Adipocyte (in vitro differentiated cells): ENCODE measurements at regions not wholly inside any gene's neighbourhood (a gene's known extent, or its start where the extent isn't known, plus 50 kb on each side); places are given as distances from the start of the nearest gene placed in this dataset.

Experiments
- DNase-seq: peaks from one replicate; pipeline ENCODE4 v3.0.0-alpha.2; 2015; ENCODE audit warnings: low read depth
- H3K27me3 ChIP-seq: replicated peaks from 2 replicates; pipeline ENCODE4 v1.7.0; 2013; ENCODE audit warnings: mild to moderate bottlenecking, low read length, moderate library complexity; ENCODE audit not compliant: control insufficient read depth, insufficient read depth
- H3K36me3 ChIP-seq: 2 replicates; pipeline ENCODE4 v1.7.0; 2013; ENCODE audit warnings: low read length, mild to moderate bottlenecking, moderate library complexity; ENCODE audit not compliant: control insufficient read depth, insufficient read depth, severe bottlenecking
- H3K4me1 ChIP-seq: 2 replicates; pipeline ENCODE4 v1.7.0; 2013; ENCODE audit warnings: mild to moderate bottlenecking, low read length, moderate library complexity; ENCODE audit not compliant: control insufficient read depth, insufficient read depth
- H3K4me3 ChIP-seq: 2 replicates; pipeline ENCODE4 v1.7.0; 2013; ENCODE audit warnings: mild to moderate bottlenecking, low read length, moderate library complexity
- H3K9ac ChIP-seq: 2 replicates; pipeline ENCODE4 v1.7.0; 2013; ENCODE audit warnings: mild to moderate bottlenecking, low read length, moderate library complexity
- H3K9me3 ChIP-seq: 2 replicates; pipeline ENCODE4 v1.7.0; 2013; ENCODE audit warnings: mild to moderate bottlenecking, low read length, moderate library complexity; ENCODE audit not compliant: control insufficient read depth

DNA sequence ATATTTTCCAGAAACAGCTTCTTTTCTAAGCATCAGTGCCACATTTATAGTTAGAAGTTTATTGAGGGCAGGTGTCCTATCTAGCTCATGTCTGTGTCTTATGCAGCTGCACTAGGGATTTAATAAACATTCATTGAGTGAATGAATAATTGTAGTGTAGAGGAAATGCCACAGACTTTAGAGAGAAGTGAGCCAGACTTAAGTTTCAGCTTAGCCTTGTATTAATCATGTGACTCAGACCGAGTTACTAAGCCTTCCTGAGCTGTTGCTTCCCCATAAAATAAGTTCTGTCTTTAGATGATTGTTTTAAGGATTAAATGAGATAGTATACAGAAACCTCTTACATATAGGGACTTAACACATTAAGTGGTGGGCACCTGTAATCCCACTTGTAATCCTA is 236.1 kb upstream of the DDHD1 start:
- Histone ChIP-seq H3K4me3 (no peak overlapping the region), H3K36me3 (no peaks in the 10 kb centered on the region), H3K27me3 (no peaks in the 10 kb centered on the region), H3K4me1 (peaks cover 15% of the 10 kb centered on the region), H3K9me3 (no peaks in the 10 kb centered on the region), H3K9ac (no peak overlapping the region)
- no peak for DNase-seq

DNA sequence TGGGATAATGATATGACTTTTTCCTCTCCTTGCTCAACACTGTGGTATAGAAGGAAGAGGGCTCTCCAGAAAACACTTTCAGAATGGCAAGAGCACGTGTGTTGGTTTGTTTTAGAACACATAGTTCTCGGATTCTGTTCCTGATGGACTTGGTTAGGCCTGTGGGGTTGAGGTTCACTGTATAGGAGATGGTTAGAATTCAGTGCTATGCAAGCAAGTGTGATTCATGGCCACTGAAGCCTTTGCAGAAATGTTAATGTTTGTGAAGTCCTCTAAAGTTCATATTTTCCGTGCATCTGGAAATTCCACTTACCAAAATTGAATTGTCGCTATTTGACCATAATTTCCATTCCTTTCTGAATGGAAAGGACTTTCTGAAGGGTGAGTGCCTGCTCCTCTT is 233.2 kb upstream of the DDHD1 start:
- no peak overlapping the region for H3K4me3 ChIP-seq
- H3K36me3 ChIP-seq = no peaks in the 10 kb centered on the region
- no peak overlapping the region for H3K9ac ChIP-seq
- H3K4me1 ChIP-seq = peaks cover 6% of the 10 kb centered on the region
- no peaks in the 10 kb centered on the region for H3K27me3 ChIP-seq
- no peak for DNase-seq
- H3K9me3 ChIP-seq = no peaks in the 10 kb centered on the region

DNA sequence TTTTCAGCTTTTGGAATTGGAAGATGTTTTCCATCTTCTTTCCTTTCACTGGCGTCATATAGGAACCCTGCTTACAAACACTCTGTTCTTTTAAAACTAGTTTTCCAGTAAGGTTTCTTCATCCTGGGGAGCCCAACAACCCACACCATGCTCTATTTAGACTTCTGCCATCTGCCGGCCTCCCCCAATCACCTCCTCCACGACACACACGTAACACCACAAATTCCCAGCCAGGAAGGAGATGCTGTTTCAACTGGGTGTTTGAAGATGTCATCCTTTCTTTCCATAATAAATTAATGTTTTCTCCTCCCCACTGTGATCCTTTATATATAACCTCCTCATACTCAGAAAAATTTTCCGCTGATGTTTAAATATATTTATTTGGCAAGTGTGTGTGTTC is 231.4 kb upstream of the DDHD1 start:
- no peaks in the 10 kb centered on the region for H3K27me3 ChIP-seq
- no peak overlapping the region for H3K4me3 ChIP-seq
- no peak overlapping the region for H3K9ac ChIP-seq
- no peaks in the 10 kb centered on the region for H3K4me1 ChIP-seq
- H3K9me3 ChIP-seq = no peaks in the 10 kb centered on the region
- H3K36me3 ChIP-seq = no peaks in the 10 kb centered on the region
- DNase-seq = no peak

DNA sequence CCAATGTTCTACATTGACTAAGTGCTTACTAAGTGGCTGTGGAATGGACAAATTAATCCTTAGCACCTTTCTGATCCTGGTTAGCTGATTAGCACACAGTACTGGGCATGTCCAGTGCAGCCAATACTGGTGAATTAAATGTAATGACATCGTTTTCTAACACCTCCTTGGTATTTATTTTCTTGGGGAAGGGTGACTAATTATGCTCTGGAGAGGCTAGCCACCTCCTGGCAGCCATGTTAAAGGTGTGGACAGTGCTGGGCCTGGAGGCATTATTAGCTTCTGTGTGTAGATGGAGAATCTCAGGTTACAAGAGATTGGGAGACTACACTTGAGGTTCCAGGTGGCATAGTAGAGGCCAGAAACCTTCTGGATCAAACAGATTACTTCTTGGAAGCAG is 230.9 kb upstream of the DDHD1 start:
- H3K9me3 ChIP-seq = no peaks in the 10 kb centered on the region
- H3K4me3 ChIP-seq = no peak overlapping the region
- H3K4me1 ChIP-seq = no peaks in the 10 kb centered on the region
- no peak overlapping the region for H3K9ac ChIP-seq
- DNase-seq = no peak
- no peaks in the 10 kb centered on the region for H3K36me3 ChIP-seq
- H3K27me3 ChIP-seq = no peaks in the 10 kb centered on the region

DNA sequence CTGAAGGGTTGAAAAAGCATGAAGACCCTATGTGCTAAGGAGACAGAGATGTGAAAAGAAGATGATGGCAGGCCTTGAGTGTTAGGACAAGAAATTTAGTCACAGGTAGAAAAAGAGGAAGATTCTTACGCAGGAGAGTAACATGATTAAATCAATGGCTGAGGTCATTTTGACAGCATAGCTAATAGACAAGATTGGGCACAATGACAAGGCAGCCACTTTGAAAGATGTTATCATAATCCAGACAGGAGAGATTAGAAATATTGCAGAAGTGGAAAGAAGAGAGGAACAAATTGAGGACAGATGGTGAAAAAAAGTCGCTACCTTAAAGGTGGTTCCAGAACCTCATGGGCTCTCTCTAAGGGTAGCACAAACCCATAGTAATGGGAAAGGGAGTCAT is 228.8 kb upstream of the DDHD1 start:
- H3K4me3 ChIP-seq = no peak overlapping the region
- H3K27me3 ChIP-seq = no peaks in the 10 kb centered on the region
- no peaks in the 10 kb centered on the region for H3K36me3 ChIP-seq
- no peaks in the 10 kb centered on the region for H3K9me3 ChIP-seq
- H3K9ac ChIP-seq = no peak overlapping the region
- H3K4me1 ChIP-seq = no peaks in the 10 kb centered on the region
- no peak for DNase-seq

DNA sequence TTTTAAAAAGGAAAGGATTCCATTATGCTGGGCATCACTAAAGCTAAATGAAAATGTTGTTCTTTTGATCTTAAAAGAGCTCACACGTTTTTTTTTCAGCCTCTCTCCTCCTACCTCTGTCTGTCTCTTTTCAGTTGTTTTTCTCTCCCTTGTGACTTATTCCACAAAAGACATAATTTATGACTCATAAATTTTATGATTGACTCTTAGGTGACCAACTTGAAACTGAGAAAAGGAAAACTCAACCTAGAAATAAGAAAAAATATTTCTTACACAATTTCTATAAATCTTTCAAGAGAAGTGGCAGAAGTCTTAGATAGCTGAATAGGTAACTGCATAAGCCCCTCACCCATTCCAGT is 227.7 kb upstream of the DDHD1 start:
- no peaks in the 10 kb centered on the region for H3K27me3 ChIP-seq
- no peak for DNase-seq
- H3K4me1 ChIP-seq = no peaks in the 10 kb centered on the region
- H3K36me3 ChIP-seq = no peaks in the 10 kb centered on the region
- H3K4me3 ChIP-seq = no peak overlapping the region
- no peaks in the 10 kb centered on the region for H3K9me3 ChIP-seq
- no peak overlapping the region for H3K9ac ChIP-seq

DNA sequence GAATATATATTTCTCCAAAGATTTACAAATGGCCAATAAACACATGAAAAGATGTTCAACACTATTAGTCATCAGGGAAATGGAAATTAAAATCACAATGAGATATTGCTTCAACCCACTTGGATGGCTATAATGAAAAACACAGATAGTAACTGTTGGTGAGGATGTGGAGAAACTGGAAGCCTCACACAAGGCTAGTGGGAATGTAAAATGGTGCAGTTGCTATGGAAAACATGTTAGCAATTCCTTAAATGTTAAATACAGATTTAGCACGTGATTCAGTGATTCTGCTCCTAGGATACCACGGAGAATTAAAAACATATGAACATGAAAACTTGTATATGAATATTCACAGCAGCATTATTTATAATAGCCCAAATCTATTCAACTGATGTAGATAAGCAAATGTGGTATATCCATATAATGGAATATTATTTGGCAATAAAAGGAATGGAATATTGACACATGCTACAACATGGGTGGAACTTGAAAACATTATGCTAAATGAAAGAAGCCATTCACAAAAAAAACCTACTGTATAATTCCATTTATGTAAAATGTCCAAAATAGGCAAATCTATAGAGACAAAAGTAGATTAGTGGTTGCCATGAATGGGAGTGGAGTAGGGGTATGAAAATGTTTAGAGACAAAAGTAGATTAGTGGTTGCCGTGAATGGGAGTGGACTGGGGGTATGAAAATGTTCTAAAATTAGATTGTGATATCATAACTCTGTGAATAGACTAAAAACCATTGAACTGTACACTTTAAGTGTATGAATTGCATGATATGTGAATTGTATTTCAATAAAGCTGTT is 227.1 kb upstream of the DDHD1 start:
- DNase-seq = no peak

DNA sequence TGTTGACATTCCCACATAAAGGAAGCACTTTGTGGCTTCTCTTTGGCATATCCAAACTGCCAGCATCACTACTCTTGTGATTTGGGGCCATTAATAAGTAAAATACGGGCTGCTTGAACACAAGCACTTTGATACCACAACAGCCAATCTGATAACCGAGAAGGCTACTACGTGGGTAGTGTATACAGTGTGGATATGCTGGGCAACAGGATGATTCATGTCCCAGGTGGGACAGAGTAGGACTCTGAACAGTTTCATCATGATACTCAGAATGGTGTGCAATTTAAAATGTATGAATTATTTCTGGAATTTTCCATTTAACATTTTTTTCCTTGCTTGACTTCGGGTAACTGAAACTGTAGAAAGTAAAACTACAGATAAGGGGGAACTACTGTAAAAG is 225.0 kb upstream of the DDHD1 start:
- DNase-seq = no peak
- no peak overlapping the region for H3K4me3 ChIP-seq
- H3K36me3 ChIP-seq = no peaks in the 10 kb centered on the region
- H3K27me3 ChIP-seq = no peaks in the 10 kb centered on the region
- no peaks in the 10 kb centered on the region for H3K9me3 ChIP-seq
- no peaks in the 10 kb centered on the region for H3K4me1 ChIP-seq
- H3K9ac ChIP-seq = no peak overlapping the region

More for the DNA sequence above, 227.1 kb upstream of the DDHD1 start:
- Histone ChIP-seq H3K4me1 (no peaks in the 10 kb centered on the region), H3K9ac (no peak overlapping the region), H3K9me3 (no peaks in the 10 kb centered on the region), H3K27me3 (no peaks in the 10 kb centered on the region), H3K36me3 (no peaks in the 10 kb centered on the region), H3K4me3 (no peak overlapping the region)

DNA sequence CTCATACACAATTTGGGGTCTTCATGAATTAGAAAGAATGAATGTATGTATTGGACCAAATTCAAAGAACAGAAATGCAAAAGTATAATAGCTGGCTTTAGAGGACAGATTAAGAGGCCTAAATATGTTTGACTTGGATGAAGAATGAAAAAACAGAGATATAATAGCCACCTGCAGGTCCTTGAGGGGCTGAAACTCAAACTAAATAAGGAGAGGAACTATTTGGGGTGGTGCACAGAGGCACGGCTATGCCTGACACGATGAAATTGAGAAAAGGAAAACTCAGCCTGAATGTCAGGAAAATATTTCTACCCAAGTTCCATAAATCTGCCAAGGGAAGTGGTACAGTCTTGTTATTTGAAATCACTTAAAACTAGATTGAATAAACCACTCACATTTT is 222.9 kb upstream of the DDHD1 start:
- Histone ChIP-seq H3K4me1 (no peaks in the 10 kb centered on the region), H3K9ac (no peak overlapping the region), H3K27me3 (no peaks in the 10 kb centered on the region), H3K36me3 (no peaks in the 10 kb centered on the region), H3K4me3 (no peak overlapping the region), H3K9me3 (no peaks in the 10 kb centered on the region)
- DNase-seq = no peak

DNA sequence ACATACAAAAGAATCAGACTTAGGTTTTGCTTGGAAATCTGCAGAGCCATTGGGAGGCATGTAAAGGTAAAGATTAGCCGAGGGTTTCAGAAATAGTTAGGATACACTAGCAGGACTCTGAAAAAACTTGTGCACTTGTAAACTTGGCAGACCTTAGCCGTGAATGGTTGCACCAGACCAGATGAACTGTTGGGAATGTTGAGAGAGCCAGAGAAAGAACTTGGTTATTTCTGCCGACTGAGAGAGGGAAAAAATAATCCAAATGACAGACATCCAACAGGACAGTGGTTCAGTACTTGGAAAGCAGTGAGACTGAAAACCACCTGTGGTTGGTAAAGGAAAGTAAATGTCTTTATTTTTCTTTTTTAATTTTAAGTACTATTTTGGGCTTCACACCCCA is 222.5 kb upstream of the DDHD1 start:
- H3K36me3 ChIP-seq = no peaks in the 10 kb centered on the region
- no peak for DNase-seq
- H3K4me1 ChIP-seq = no peaks in the 10 kb centered on the region
- H3K9ac ChIP-seq = no peak overlapping the region
- no peaks in the 10 kb centered on the region for H3K9me3 ChIP-seq
- no peaks in the 10 kb centered on the region for H3K27me3 ChIP-seq
- no peak overlapping the region for H3K4me3 ChIP-seq

DNA sequence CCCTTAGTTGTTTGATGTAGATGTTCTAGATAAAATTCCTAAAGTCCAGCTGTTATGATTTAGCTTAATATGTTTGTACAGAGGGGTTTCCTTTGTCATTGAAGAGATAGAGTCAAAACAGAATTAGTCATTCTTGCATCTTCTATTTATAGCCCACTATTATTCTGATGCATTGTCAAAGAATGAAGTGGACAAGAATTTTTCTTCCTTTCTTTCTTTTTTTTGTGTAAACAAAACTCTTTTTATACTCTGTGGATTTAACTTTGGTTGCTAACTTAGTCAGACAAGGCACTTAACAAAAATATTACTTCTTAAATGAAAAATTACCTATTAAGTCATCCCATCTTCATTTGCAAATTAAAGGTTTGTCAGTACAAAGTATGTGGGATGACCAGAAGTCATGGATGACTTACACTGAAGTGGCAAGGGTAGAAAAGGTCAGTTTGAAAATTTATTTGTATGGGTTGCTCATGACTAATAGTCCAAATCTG is 215.6 kb upstream of the DDHD1 start:
- H3K4me3 ChIP-seq = no peak overlapping the region
- no peaks in the 10 kb centered on the region for H3K27me3 ChIP-seq
- peaks cover 41% of the 10 kb centered on the region for H3K4me1 ChIP-seq
- H3K9me3 ChIP-seq = no peaks in the 10 kb centered on the region
- peak; percentile 82 for DNase-seq
- no peaks in the 10 kb centered on the region for H3K36me3 ChIP-seq
- peak overlapping the region; percentile 73 for H3K9ac ChIP-seq

DNA sequence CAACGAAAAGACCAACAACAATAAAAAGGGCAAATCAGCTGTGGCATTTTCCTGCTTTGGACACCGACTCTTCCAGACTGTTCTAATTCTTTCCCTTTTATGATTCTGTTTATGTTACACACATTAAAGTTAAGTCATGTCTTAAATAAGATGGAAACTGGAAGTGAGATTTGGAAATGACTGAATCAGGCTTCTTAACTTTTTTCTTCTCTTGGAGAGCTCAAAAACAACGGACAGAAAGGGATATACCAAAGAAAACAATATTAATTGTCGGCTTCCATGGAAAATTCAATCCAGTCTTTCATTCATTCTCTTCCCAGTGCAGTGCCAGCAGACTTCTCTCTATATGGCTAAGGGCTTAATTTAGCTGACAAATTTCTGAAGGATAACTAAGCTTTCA is 214.9 kb upstream of the DDHD1 start:
- peak overlapping the region; percentile 70 for H3K4me3 ChIP-seq

More for the DNA sequence above, 214.9 kb upstream of the DDHD1 start:
- Histone ChIP-seq H3K27me3 (no peaks in the 10 kb centered on the region), H3K36me3 (no peaks in the 10 kb centered on the region), H3K9ac (peak overlapping the region; percentile 73), H3K4me1 (peaks cover 41% of the 10 kb centered on the region), H3K9me3 (no peaks in the 10 kb centered on the region)
- peak; percentile 45 for DNase-seq
